Testis (tissue), 2 donors: ENCODE measurements at regions not wholly inside any gene's neighbourhood (a gene's known extent, or its start where the extent isn't known, plus 50 kb on each side); places are given as distances from the start of the nearest gene placed in this dataset.

Experiments used
- DNase-seq: peaks from one replicate; pipeline ENCODE4 v3.0.0-alpha.2; 2019
- H3K27ac ChIP-seq, 2 donors: fragments of 200-600 bp; sonication (generic); one replicate each; pipeline ENCODE4 v1.5.1; 2019
- H3K27me3 ChIP-seq: fragments of 200-600 bp; sonication (generic); one replicate; pipeline ENCODE4 v1.5.1; 2019
- H3K36me3 ChIP-seq: fragments of 200-600 bp; sonication (generic); one replicate; pipeline ENCODE4 v1.5.1; 2017; ENCODE audit warnings: low read depth; ENCODE audit errors: missing control alignments
- H3K4me1 ChIP-seq: fragments of 200-600 bp; sonication (generic); one replicate; pipeline ENCODE4 v1.5.1; 2019
- H3K4me3 ChIP-seq, 2 donors: fragments of 200-600 bp; sonication (generic); one replicate each; pipeline ENCODE4 v1.5.1; 2017 to 2019
- H3K9me3 ChIP-seq: fragments of 200-600 bp; sonication (generic); one replicate; pipeline ENCODE4 v1.5.1; 2017
- CTCF ChIP-seq, 3 experiments: fragments of 450-650 bp in 2 of 3; fragments of 200-600 bp in 1 of 3; sonication (generic) in 1 of 3; IDR thresholded peaks; one replicate each; pipeline ENCODE4 v1.5.1; 2016 to 2019; ENCODE audit warnings: antibody characterized with exemption in 3 of 3, mild to moderate bottlenecking in 2 of 3, moderate library complexity in 1 of 3
- POLR2A ChIP-seq: fragments of 450-650 bp; IDR thresholded peaks from one replicate; pipeline ENCODE4 v1.6.1; 2017; ENCODE audit warnings: antibody characterized with exemption, mild to moderate bottlenecking, moderate library complexity
- WGBS, 2 donors: methylation state at CpG; one replicate each; pipeline ENCODE4 v1.1.5; 2018; 5-methylcytosine and 5-hydroxymethylcytosine counted together
- intact Hi-C: fragments of 100-400 bp; cut with DNase I; formaldehyde crosslinking; loops from one replicate; pipeline ENCODE4 v1.15.1; 2023; ENCODE audit warnings: low total_unique reads

- 52 to 56% methylated on average over 8 of the region's 8 CpGs for WGBS, 2 donors
- Histone ChIP-seq H3K4me3 (no peak overlapping the region), H3K4me1 (no peaks in the 10 kb centered on the region), H3K27ac (no peak overlapping the region), H3K9me3 (no peaks in the 10 kb centered on the region), H3K27me3 (no peaks in the 10 kb centered on the region), H3K36me3 (no peaks in the 10 kb centered on the region)
- intact Hi-C loops: no loop called here
- no peak for DNase-seq
- TF ChIP-seq CTCF (IDR thresholded peaks at IDR 0.05) (no peak), POLR2A (no peak)
Measured at GRCh38 chr10:90665905-90666662, 191.8 kb downstream of the HTR7 start.

GRCh38 chr10:90674461-90674860 is 183.4 kb downstream of the HTR7 start:
- Histone ChIP-seq H3K36me3 (no peaks in the 10 kb centered on the region), H3K27me3 (no peaks in the 10 kb centered on the region), H3K4me3 (no peak overlapping the region), H3K9me3 (no peaks in the 10 kb centered on the region), H3K4me1 (no peaks in the 10 kb centered on the region), H3K27ac (no peak overlapping the region)
- WGBS, 2 donors: 64 to 91% methylated on average over 1 of the region's 1 CpG
- no peak for TF ChIP-seq POLR2A
- no peak for TF ChIP-seq CTCF (IDR thresholded peaks at IDR 0.05)
- no peak for DNase-seq
- intact Hi-C loops: no loop called here

GRCh38 chr10:90674928-90675327 is 182.9 kb downstream of the HTR7 start:
- DNase-seq: no peak
- Histone ChIP-seq H3K4me1 (no peaks in the 10 kb centered on the region), H3K9me3 (no peaks in the 10 kb centered on the region), H3K4me3 (no peak overlapping the region), H3K36me3 (no peaks in the 10 kb centered on the region), H3K27ac (no peak overlapping the region), H3K27me3 (no peaks in the 10 kb centered on the region)
- intact Hi-C loops: no loop called here
- TF ChIP-seq POLR2A: no peak
- TF ChIP-seq CTCF (IDR thresholded peaks at IDR 0.05): no peak
- whole genome bisulfite sequencing, 2 donors: 83 to 84% methylated on average over 5 of the region's 5 CpGs

- intact Hi-C loops: no loop called here
- DNase-seq: no peak
- TF ChIP-seq POLR2A (no peak), CTCF (IDR thresholded peaks at IDR 0.05) (no peak)
- Histone ChIP-seq H3K4me1 (no peaks in the 10 kb centered on the region), H3K27me3 (no peaks in the 10 kb centered on the region), H3K4me3 (no peak overlapping the region), H3K36me3 (no peaks in the 10 kb centered on the region), H3K9me3 (no peaks in the 10 kb centered on the region), H3K27ac (no peak overlapping the region)
- 73 to 88% methylated on average over 2 of the region's 2 CpGs for WGBS, 2 donors
Measured at GRCh38 chr10:90675621-90676020, 182.2 kb downstream of the HTR7 start.
